ENCODE measurements at regions not wholly inside any gene's neighbourhood (a gene's known extent, or its start where the extent isn't known, plus 50 kb on each side); places are given as distances from the start of the nearest gene placed in this dataset.
"Not testable (repeated sequence)": the region's sequence is repeated elsewhere in the genome, so short reads cannot be mapped to it uniquely, and the experiment has no call there.

DNA sequence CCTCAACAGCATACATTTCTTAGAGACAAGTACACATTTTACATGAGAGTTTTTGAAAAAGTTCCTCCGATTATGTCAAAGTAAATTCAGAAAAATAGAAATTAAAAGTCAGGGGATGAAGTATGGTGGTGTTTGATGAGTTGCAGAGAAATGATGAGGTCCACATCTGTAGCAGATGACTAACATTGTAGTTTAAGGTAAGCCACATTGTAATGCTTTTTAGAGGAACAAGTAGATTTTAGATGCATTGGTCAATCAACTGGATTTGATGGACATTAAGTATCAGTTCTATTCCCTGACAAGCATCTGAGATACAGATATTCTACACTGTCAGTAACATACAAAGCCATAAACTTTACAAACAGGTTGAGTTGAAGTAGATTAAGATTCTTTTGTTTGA is 402.4 kb upstream of the RORB start:
- TF ChIP-seq, protein P1, sequence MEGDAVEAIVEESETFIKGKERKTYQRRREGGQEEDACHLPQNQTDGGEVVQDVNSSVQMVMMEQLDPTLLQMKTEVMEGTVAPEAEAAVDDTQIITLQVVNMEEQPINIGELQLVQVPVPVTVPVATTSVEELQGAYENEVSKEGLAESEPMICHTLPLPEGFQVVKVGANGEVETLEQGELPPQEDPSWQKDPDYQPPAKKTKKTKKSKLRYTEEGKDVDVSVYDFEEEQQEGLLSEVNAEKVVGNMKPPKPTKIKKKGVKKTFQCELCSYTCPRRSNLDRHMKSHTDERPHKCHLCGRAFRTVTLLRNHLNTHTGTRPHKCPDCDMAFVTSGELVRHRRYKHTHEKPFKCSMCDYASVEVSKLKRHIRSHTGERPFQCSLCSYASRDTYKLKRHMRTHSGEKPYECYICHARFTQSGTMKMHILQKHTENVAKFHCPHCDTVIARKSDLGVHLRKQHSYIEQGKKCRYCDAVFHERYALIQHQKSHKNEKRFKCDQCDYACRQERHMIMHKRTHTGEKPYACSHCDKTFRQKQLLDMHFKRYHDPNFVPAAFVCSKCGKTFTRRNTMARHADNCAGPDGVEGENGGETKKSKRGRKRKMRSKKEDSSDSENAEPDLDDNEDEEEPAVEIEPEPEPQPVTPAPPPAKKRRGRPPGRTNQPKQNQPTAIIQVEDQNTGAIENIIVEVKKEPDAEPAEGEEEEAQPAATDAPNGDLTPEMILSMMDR (IDR thresholded peaks at IDR 0.05; ENCODE audit: insufficient read depth, low read length), result no peak
- DNase-seq (ENCODE audit: low read depth), result no peak
- no peak overlapping the region for H3K4me3 ChIP-seq (ENCODE audit: low read depth, low read length)

DNA sequence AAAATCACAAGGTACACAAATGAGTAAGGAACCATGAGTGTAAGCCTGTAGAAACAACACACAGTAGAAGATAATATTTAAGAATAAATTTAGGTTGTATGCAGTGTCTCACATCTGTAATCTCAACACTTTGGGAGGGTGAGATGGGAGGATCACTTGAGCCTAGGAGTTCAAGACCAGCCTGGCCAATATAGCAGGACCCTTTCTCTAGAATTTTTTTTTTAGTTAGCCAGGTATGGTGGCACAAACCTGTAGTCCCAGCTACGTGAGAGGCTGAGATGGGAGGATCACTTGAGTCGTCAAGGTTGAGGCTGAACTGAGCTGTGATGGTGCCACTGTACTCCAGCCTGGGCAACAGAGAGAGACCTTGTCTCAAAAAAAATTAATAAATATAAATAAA is 401.2 kb upstream of the RORB start:
- TF ChIP-seq, protein P1 (IDR thresholded peaks at IDR 0.05; ENCODE audit: insufficient read depth, low read length), result no peak
- no peak overlapping the region for H3K4me3 ChIP-seq (ENCODE audit: low read depth, low read length)
- DNase-seq (ENCODE audit: low read depth), result no peak

DNA sequence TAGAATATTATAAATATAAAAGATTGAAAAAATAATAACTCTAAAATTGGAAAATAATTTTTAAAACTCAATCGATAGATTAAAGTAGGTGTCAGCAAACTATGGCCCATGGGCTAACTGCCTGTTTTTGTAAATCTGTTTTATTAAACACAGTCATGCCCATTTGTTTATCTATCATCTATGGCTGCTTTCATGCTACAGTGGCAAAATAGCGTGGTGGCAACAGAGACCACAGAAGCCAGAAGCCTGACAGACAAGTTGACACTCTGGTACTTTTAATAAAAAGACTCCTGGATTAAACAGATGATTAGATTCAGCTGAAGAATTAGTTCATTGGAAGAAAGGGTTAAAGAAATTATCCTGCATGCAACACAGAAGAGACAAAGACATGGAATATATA is 400.7 kb upstream of the RORB start:
- H3K4me3 ChIP-seq (ENCODE audit: low read depth, low read length), result no peak overlapping the region
- DNase-seq (ENCODE audit: low read depth), result no peak
- TF ChIP-seq, protein P1 (IDR thresholded peaks at IDR 0.05; ENCODE audit: insufficient read depth, low read length), result no peak

DNA sequence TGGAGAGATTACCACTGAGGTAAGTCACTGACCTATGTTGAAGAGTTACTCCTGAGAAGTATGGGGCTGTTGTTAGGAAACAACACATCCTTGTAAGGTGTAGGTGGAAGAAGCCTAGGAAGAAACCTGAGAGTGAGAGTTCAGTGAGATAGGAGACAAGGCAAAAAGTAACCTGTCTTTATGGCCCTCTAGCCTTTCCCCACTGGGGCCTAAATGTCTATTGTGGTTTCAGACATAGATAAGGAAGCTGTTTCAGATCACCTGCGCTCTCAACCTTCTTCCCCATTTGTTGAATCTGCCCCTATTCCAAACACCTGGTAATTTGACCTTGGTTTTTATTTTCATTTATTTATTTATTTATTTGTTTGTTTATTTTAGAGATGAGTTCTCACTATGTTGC is 397.1 kb upstream of the RORB start:
- TF ChIP-seq, protein P1 (IDR thresholded peaks at IDR 0.05; ENCODE audit: insufficient read depth, low read length), result no peak
- DNase-seq (ENCODE audit: low read depth), result no peak
- no peak overlapping the region for H3K4me3 ChIP-seq (ENCODE audit: low read depth, low read length)

DNA sequence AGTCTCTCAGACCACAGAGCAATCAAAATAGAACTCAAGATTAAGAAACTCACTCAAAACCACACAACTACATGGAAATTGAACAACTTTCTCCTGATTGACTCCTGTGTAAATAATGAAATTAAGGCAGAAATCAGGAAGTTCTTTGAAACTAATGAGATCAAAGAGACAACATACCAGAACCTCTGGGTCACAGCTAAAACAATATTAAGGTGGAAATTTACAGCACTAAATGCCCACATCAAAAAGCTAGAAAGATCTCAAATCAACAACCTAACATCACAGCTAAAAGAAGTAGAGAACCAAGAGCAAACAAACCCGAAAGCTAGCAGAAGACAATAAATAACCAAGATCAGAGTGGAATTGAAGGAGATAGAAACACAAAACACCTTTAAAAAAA is 395.0 kb upstream of the RORB start:
- not testable (repeated sequence) for DNase-seq (ENCODE audit: low read depth); H3K4me3 ChIP-seq (ENCODE audit: low read depth, low read length)

DNA sequence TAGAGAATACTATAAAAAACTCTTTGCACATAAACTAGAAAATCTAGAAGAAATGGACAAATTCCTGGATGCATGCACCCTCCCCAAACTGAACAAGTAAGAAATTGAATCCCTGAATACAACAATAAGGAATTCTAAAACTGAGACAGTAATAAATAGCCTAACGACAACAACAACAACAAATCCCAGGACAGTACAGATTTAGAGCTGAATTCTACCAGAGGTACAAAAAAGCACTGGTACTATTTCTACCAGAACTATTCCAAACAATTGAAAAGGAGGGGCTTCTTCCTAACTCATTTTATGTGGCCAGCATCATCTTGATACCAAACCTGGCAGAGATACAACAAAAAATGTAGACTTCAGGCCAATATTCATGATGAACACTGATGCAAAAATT is 394.4 kb upstream of the RORB start:
- H3K4me3 ChIP-seq (ENCODE audit: low read depth, low read length), result no peak overlapping the region
- TF ChIP-seq, protein P1 (IDR thresholded peaks at IDR 0.05; ENCODE audit: insufficient read depth, low read length), result no peak
- no peak for DNase-seq (ENCODE audit: low read depth)

DNA sequence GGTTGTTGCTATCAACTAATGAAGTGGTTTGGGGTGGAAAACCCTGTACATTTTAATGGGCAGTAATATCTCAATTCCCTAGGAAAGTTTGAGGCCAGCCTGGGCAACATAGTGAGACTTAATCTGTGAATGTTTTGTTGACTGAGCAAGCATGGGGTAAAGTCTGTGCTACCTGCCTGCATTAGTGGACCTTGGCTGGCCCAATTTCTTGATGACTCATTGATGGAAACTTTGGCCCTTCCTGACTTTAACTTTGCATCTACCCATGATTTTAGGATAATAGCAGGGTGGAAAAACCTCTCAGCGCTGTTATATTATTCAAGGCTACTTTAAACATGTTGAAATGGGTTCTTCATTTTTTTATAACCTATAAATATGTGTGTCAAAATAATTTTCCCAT is 389.4 kb upstream of the RORB start:
- no peak overlapping the region for H3K4me3 ChIP-seq (ENCODE audit: low read depth, low read length)
- TF ChIP-seq, protein P1 (IDR thresholded peaks at IDR 0.05; ENCODE audit: insufficient read depth, low read length), result no peak
- no peak for DNase-seq (ENCODE audit: low read depth)

Data from fibroblast of the aortic adventitia (primary cell).